GM21515 (cell line): ENCODE measurements at regions not wholly inside any gene's neighbourhood (a gene's known extent, or its start where the extent isn't known, plus 50 kb on each side); places are given as distances from the start of the nearest gene placed in this dataset.
"Not testable (repeated sequence)": the region's sequence is repeated elsewhere in the genome, so short reads cannot be mapped to it uniquely, and the experiment has no call there.

Experiments used
- ATAC-seq: cut with Tn5 transposase; IDR thresholded peaks from one replicate; pipeline ENCODE4 v1.9.1; 2021; ENCODE audit not compliant: unreplicated experiment

GRCh38 chr13:30071969-30072817 is 221.8 kb upstream of the UBL3 start:
- ATAC-seq = no peak

GRCh38 chr13:30065181-30065580 is 214.8 kb upstream of the UBL3 start:
- ATAC-seq = no peak

- no peak for ATAC-seq
These were observed 213.5 kb upstream of the UBL3 start for GRCh38 chr13:30063892-30064291.

GRCh38 chr13:30061217-30061616 is 210.8 kb upstream of the UBL3 start:
- ATAC-seq = no peak

- ATAC-seq = no peak
These were observed 208.0 kb upstream of the UBL3 start for GRCh38 chr13:30058429-30058828.

- ATAC-seq = not testable (repeated sequence)
These were observed 204.1 kb upstream of the UBL3 start for GRCh38 chr13:30054546-30054945.

- ATAC-seq = no peak
These were observed 203.5 kb upstream of the UBL3 start for GRCh38 chr13:30053939-30054338.

- ATAC-seq = no peak
These were observed 201.7 kb upstream of the UBL3 start for GRCh38 chr13:30052120-30052519.

GRCh38 chr13:30051531-30052060 is 201.2 kb upstream of the UBL3 start:
- no peak for ATAC-seq

- ATAC-seq = no peak
These were observed 199.3 kb upstream of the UBL3 start for GRCh38 chr13:30049692-30050091.

- no peak for ATAC-seq
These were observed 196.9 kb upstream of the UBL3 start for GRCh38 chr13:30047154-30047874.

GRCh38 chr13:30045916-30046704 is 195.7 kb upstream of the UBL3 start:
- no peak for ATAC-seq

- ATAC-seq = no peak
These were observed 194.5 kb upstream of the UBL3 start for GRCh38 chr13:30044932-30045331.

- no peak for ATAC-seq
These were observed 193.2 kb upstream of the UBL3 start for GRCh38 chr13:30043631-30043925.

- no peak for ATAC-seq
These were observed 192.6 kb upstream of the UBL3 start for GRCh38 chr13:30042891-30043630.

GRCh38 chr13:30042272-30042671 is 191.9 kb upstream of the UBL3 start:
- ATAC-seq = no peak

- ATAC-seq = no peak
These were observed 189.1 kb upstream of the UBL3 start for GRCh38 chr13:30039511-30039911.

GRCh38 chr13:30038884-30039283 is 188.5 kb upstream of the UBL3 start:
- ATAC-seq = no peak

GRCh38 chr13:30037766-30038165 is 187.3 kb upstream of the UBL3 start:
- ATAC-seq = no peak

GRCh38 chr13:30037306-30037705 is 186.9 kb upstream of the UBL3 start:
- ATAC-seq = no peak

GRCh38 chr13:30034458-30034795 is 184.0 kb upstream of the UBL3 start:
- ATAC-seq = no peak
